ENCODE measurements at regions not wholly inside any gene's neighbourhood (a gene's known extent, or its start where the extent isn't known, plus 50 kb on each side); places are given as distances from the start of the nearest gene placed in this dataset.

- TF ChIP-seq CTCF (IDR thresholded peaks at IDR 0.05; ENCODE audit: extremely low read depth, missing control alignments), result no peak
- no peak for DNase-seq (ENCODE audit: low spot score)
Observed at GRCh38 chr13:97809576-97809975, 143.9 kb upstream of the IPO5 start.

GRCh38 chr13:97810152-97810551, 143.3 kb upstream of the IPO5 start:
- DNase-seq (ENCODE audit: low spot score), result no peak

GRCh38 chr13:97822377-97822776, 131.1 kb upstream of the IPO5 start:
- no peak for TF ChIP-seq CTCF (IDR thresholded peaks at IDR 0.05; ENCODE audit: extremely low read depth, missing control alignments)

More at GRCh38 chr13:97810152-97810551, 143.3 kb upstream of the IPO5 start:
- TF ChIP-seq CTCF (IDR thresholded peaks at IDR 0.05; ENCODE audit: extremely low read depth, missing control alignments), result no peak

GRCh38 chr13:97826421-97827012, 127.0 kb upstream of the IPO5 start:
- DNase-seq (ENCODE audit: low spot score), result no peak
- TF ChIP-seq CTCF (IDR thresholded peaks at IDR 0.05; ENCODE audit: extremely low read depth, missing control alignments), result no peak

More at GRCh38 chr13:97822377-97822776, 131.1 kb upstream of the IPO5 start:
- no peak for DNase-seq (ENCODE audit: low spot score)

GRCh38 chr13:97834250-97834649, 119.2 kb upstream of the IPO5 start:
- DNase-seq (ENCODE audit: low spot score), result no peak
- no peak for TF ChIP-seq CTCF (IDR thresholded peaks at IDR 0.05; ENCODE audit: extremely low read depth, missing control alignments)

GRCh38 chr13:97843189-97843588, 110.3 kb upstream of the IPO5 start:
- no peak for DNase-seq (ENCODE audit: low spot score)
- TF ChIP-seq CTCF (IDR thresholded peaks at IDR 0.05; ENCODE audit: extremely low read depth, missing control alignments), result no peak

- DNase-seq (ENCODE audit: low spot score), result no peak
- no peak for TF ChIP-seq CTCF (IDR thresholded peaks at IDR 0.05; ENCODE audit: extremely low read depth, missing control alignments)
Observed at GRCh38 chr13:97844151-97844550, 109.3 kb upstream of the IPO5 start.
